ENCODE measurements at regions not wholly inside any gene's neighbourhood (a gene's known extent, or its start where the extent isn't known, plus 50 kb on each side); places are given as distances from the start of the nearest gene placed in this dataset.

GRCh38 chr10:130781206-130781605, 530.3 kb downstream of the TCERG1L start:
- no peak for DNase-seq

GRCh38 chr10:130781623-130782022, 529.9 kb downstream of the TCERG1L start:
- no peak for DNase-seq

- no peak for DNase-seq
Measured at GRCh38 chr10:130782467-130782866, 529.1 kb downstream of the TCERG1L start.

- no peak for DNase-seq
Measured at GRCh38 chr10:130784326-130784725, 527.2 kb downstream of the TCERG1L start.

DNA sequence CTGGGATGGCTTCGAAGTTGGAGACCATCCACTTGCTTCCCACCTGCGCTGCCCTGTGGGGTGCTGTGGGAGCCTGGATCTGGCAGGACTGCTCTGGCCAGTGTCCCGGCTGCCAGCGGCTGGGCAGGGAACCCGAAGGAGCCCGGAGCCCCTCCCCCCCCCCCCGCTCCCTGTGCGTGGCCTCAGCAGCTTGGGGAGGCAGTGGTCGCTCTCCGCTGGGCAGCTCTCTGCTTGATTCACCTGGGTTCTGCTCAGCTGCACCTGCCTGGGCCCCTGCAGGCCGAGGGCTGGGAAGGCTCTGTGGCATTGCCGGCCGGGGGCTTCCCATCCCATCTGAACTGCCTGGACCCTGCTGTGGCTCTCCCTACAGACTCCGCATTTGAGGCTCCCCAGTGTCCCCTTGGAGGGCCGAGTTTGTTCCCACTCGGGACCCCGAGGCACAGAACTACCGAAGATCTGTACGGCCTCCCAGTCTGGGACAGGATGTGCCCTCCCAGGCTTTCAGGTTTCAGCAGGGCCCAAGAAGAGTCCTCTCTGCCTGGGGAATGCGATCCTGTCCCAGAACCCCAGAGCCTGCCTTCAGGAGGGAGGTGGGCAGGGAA, 525.1 kb downstream of the TCERG1L start:
- DNase-seq, result no peak

DNA sequence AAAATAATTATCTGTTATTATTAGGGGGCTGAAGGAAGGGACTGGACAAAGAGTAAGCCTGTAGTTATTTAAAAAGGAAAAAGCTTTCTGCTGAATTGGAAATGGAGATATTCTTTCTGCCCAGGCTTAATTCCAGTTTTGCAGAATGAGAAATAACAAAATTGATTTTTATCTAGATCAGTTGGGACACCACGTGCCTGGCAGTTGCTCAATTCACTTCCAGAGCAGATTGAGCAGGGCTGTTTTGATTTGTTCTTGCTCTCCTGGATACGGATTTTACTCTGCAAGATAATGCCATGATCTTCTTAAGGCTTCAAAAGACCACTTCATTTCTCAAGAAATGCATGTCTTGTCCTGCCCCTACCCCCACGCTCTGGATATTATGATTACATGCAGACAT, 524.3 kb downstream of the TCERG1L start:
- DNase-seq, result no peak

DNA sequence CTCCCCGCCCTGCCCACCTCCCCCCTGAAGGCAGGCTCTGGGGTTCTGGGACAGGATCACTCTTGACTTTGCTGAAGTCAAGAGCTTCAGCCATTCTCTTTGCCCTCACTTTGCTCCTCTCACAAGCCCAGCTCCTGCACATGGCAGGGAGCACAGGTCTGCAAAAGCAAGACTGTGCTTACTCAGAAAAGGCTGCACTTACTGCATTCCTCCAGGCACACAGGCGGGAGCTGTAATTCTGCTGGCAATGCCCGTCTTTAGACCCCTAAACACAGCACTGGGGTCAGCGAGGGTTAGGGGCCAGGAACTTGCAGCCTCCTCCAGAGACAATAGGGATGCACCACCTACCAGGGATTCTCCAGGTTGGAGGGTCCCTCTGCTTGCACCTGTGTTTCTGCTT, 523.7 kb downstream of the TCERG1L start:
- DNase-seq, result no peak

- no peak for DNase-seq
Measured at GRCh38 chr10:130790339-130790738, 521.2 kb downstream of the TCERG1L start.

GRCh38 chr10:130792096-130792845, 519.2 kb downstream of the TCERG1L start:
- no peak for DNase-seq

GRCh38 chr10:130795819-130796218, 515.7 kb downstream of the TCERG1L start:
- no peak for DNase-seq

- DNase-seq, result no peak
Measured at GRCh38 chr10:130799532-130799931, 512.0 kb downstream of the TCERG1L start.

DNA sequence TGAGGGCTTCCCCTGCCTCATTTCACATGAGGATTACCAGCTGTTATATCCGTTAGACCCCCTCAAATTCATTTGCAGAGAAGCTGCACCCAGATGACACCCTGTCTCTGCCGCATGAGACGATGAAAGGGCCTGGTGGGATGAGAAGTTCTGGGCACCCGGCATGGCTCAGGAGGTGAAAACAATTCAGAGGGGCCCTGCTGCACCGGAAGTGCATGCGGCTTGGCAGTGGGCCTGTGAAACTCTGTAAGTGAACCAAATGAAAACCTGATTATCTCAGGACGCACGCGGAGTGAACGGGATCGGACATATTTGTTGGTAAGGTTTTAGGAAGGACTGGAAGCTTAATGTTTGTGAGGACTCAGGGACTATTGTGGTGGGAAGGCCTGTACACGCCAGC, 511.2 kb downstream of the TCERG1L start:
- no peak for DNase-seq

- DNase-seq, result no peak
Measured at GRCh38 chr10:130801276-130801675, 510.2 kb downstream of the TCERG1L start.

- no peak for DNase-seq
Measured at GRCh38 chr10:130801784-130802183, 509.7 kb downstream of the TCERG1L start.

DNA sequence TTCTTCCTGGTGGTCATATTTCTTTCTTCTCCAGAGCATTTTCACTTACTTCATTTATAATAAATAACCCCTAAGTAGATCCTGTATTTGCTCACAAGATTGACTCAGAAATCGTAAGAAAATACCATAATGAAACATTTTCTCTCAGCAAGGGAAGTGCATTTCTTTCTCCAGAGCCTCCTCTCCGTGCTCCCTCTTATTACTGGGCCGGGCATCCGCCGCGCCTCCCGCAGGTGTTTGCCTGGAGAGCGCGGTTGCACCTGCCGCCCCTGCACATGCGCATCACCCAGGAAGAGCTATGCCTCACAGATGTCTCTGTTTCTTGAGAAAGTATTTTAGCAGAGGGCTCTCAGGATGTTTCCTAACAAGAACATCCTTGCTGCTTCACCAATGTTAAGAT, 509.2 kb downstream of the TCERG1L start:
- no peak for DNase-seq

DNA sequence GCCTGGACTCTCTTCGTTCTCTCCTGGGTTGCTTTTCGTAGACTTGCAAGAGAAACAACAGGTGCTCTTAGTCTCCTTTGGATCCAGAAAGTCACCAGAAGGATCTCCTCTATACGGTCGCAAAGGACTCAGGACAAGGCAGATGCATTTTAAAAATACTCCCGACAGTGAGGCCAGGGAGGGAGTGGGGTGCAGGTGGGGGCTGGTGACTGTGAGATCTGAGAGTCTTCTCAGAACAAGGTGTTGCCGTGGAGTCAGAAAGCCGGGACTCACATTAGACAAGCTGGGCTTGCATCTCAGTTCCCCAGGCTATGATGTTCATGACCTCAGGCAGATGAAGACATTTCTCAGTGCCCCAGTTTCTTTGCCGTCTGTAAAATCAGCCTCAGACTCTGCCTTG, 507.2 kb downstream of the TCERG1L start:
- no peak for DNase-seq

GRCh38 chr10:130804778-130805634, 506.5 kb downstream of the TCERG1L start:
- no peak for DNase-seq

- DNase-seq, result no peak
Measured at GRCh38 chr10:130805635-130806030, 505.9 kb downstream of the TCERG1L start.

DNA sequence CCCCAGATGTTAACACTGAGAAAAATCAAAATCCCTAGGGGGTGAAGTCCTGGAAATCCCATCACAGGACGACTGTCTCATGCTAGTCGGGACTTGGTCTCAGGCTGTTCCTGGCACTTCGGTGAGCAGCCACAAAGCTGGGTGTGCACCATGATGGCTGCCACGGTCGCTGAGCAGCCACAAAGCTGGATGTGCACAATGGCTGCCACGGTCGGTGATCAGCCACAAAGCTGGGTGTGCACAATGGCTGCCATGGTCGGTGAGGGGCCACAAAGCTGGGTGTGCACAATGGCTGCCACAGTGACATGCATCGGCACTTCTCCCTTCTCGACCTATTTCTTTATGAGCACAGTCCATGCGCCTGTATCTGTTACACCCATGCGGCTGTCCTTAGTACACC, 505.1 kb downstream of the TCERG1L start:
- no peak for DNase-seq

GRCh38 chr10:130807096-130807495, 504.4 kb downstream of the TCERG1L start:
- DNase-seq, result no peak

DNA sequence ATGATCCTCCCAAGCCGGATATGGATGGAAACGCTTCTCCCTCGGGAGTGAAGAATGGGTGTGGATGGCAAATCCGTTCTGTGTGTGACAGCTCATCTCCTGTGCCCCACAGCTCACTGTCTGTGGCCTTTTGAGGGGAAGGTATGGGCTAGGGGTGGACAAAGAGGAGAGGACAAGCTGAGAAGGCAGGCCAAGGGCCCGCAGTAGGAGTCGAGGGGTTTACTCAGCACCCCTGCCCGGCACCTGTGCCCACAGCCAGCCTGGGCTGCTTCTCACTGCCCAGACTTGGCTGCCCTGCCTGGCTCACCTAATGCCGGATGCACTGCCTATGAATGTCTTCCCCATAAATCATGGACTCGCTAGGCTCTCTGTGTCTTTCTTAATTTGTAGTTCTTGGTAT, 503.8 kb downstream of the TCERG1L start:
- no peak for DNase-seq

GRCh38 chr10:130808243-130808642, 503.3 kb downstream of the TCERG1L start:
- no peak for DNase-seq

DNA sequence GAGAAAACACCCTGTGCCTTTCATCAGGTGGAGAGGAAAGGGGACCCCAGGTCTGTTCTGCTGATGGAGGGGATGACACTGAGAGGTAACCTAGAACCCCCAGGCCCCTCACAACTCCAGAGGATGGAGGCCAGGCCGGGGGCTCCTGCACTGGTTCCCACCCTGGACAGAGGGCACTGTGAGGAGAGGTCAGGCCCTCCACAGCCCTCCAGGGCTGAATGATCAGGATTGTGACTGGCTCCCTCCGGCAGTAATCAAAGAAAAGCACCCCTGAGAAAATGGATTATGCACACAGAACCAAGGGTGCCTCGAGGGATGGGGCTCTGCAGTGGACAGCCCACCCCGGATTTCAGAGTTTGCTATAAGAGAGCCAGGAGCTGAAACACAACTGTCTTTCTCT, 502.8 kb downstream of the TCERG1L start:
- no peak for DNase-seq

- DNase-seq, result no peak
Measured at GRCh38 chr10:130809181-130809580, 502.3 kb downstream of the TCERG1L start.

Data from suppressor macrophage treated with lipopolysaccharide for 1 hour (primary cell).